Activated CD8-positive, alpha-beta T cell treated with anti-CD3 and anti-CD28 coated beads for 36 hours (primary cell): ENCODE measurements at regions not wholly inside any gene's neighbourhood (a gene's known extent, or its start where the extent isn't known, plus 50 kb on each side); places are given as distances from the start of the nearest gene placed in this dataset.

ENCODE experiments used
- ATAC-seq: fragments of 200-7000 bp; cut with Tn5 transposase; one replicate; pipeline ENCODE4 v1.10.0; 2021; ENCODE audit warnings: mild to moderate bottlenecking, moderate library complexity
- CTCF ChIA-PET: fragments of 350-600 bp; sonication (Branson Sonifier 250); formaldehyde crosslinking; loops from one replicate; lab custom pipeline; 2021; ENCODE audit warnings: antibody characterized with exemption; lab: Charles Lee
- POLR2A ChIA-PET: fragments of 350-600 bp; sonication (Branson Sonifier 250); formaldehyde crosslinking; loops from one replicate; lab custom pipeline; 2021; ENCODE audit warnings: antibody characterized with exemption; lab: Charles Lee
- DNase-seq: peaks from one replicate; pipeline ENCODE4 v3.0.0-alpha.2; 2020
- H3K27ac Mint-ChIP-seq: one replicate; pipeline ENCODE4 v1.8.0; 2021; ENCODE audit warnings: mild to moderate bottlenecking, mixed read lengths
- H3K27me3 Mint-ChIP-seq: one replicate; pipeline ENCODE4 v1.8.0; 2021; ENCODE audit warnings: mixed read lengths
- H3K36me3 Mint-ChIP-seq: one replicate; pipeline ENCODE4 v1.8.0; 2021; ENCODE audit warnings: low read depth, mixed read lengths
- H3K4me1 Mint-ChIP-seq: one replicate; pipeline ENCODE4 v1.8.0; 2021; ENCODE audit warnings: low read depth, mixed read lengths
- H3K4me3 Mint-ChIP-seq: one replicate; pipeline ENCODE4 v1.8.0; 2021; ENCODE audit warnings: mild to moderate bottlenecking, moderate library complexity, mixed read lengths
- H3K9me3 Mint-ChIP-seq: one replicate; pipeline ENCODE4 v1.8.0; 2021; ENCODE audit warnings: mixed read lengths
- CTCF ChIP-seq: fragments of 200-600 bp; IDR thresholded peaks from one replicate; pipeline ENCODE4 v1.8.0; 2022; ENCODE audit warnings: antibody characterized with exemption, mild to moderate bottlenecking
- intact Hi-C: fragments of 100-400 bp; cut with micrococcal nuclease; formaldehyde crosslinking; loops from one replicate; pipeline ENCODE4 v1.10.0; 2022

- ChIA-PET POLR2A (no interaction called here), CTCF (no interaction called here)
- Mint-ChIP-seq H3K36me3 (no peaks in the 10 kb centered on the region), H3K4me1 (no peaks in the 10 kb centered on the region), H3K27me3 (no peaks in the 10 kb centered on the region), H3K4me3 (no peak overlapping the region), H3K27ac (no peak overlapping the region), H3K9me3 (peaks cover 8% of the 10 kb centered on the region)
- no peak for ATAC-seq
- TF ChIP-seq CTCF = no peak
- intact Hi-C loops = no loop called here
- no peak for DNase-seq
Observed at GRCh38 chr12:33794954-33795353, 227.3 kb upstream of the ALG10 start.

- H3K9me3 Mint-ChIP-seq = peaks cover 10% of the 10 kb centered on the region
- H3K4me3 Mint-ChIP-seq = no peak overlapping the region
- H3K4me1 Mint-ChIP-seq = no peaks in the 10 kb centered on the region
- ChIA-PET CTCF (no interaction called here), POLR2A (no interaction called here)
- no peak for TF ChIP-seq CTCF
- intact Hi-C loops = no loop called here
- no peaks in the 10 kb centered on the region for H3K36me3 Mint-ChIP-seq
- no peak for ATAC-seq
- no peak for DNase-seq
- no peaks in the 10 kb centered on the region for H3K27me3 Mint-ChIP-seq
- H3K27ac Mint-ChIP-seq = no peak overlapping the region
Observed at GRCh38 chr12:33795536-33795935, 226.8 kb upstream of the ALG10 start.

GRCh38 chr12:33813536-33813935 lies 208.8 kb upstream of the ALG10 start:
- intact Hi-C loops = no loop called here
- ATAC-seq = no peak
- no peaks in the 10 kb centered on the region for H3K36me3 Mint-ChIP-seq
- POLR2A ChIA-PET = no interaction called here
- DNase-seq = no peak
- H3K4me3 Mint-ChIP-seq = no peak overlapping the region
- peaks cover 5% of the 10 kb centered on the region for H3K9me3 Mint-ChIP-seq
- no peak for TF ChIP-seq CTCF
- H3K4me1 Mint-ChIP-seq = no peaks in the 10 kb centered on the region
- H3K27me3 Mint-ChIP-seq = no peaks in the 10 kb centered on the region
- CTCF ChIA-PET = no interaction called here
- H3K27ac Mint-ChIP-seq = no peak overlapping the region

- Mint-ChIP-seq H3K27ac (no peak overlapping the region), H3K4me1 (no peaks in the 10 kb centered on the region), H3K27me3 (no peaks in the 10 kb centered on the region), H3K36me3 (no peaks in the 10 kb centered on the region), H3K9me3 (peaks cover 13% of the 10 kb centered on the region), H3K4me3 (no peak overlapping the region)
- ChIA-PET CTCF (no interaction called here), POLR2A (no interaction called here)
- intact Hi-C loops = no loop called here
- DNase-seq = no peak
- TF ChIP-seq CTCF = no peak
- no peak for ATAC-seq
Observed at GRCh38 chr12:33817713-33818112, 204.6 kb upstream of the ALG10 start.

- ChIA-PET POLR2A (no interaction called here), CTCF (no interaction called here)
- Mint-ChIP-seq H3K4me3 (no peak overlapping the region), H3K27me3 (no peaks in the 10 kb centered on the region), H3K4me1 (no peaks in the 10 kb centered on the region), H3K36me3 (no peaks in the 10 kb centered on the region), H3K27ac (no peak overlapping the region), H3K9me3 (peaks cover 14% of the 10 kb centered on the region)
- DNase-seq (no peak), ATAC-seq (no peak)
- no peak for TF ChIP-seq CTCF
- intact Hi-C loops = no loop called here
Observed at GRCh38 chr12:33818313-33818712, 204.0 kb upstream of the ALG10 start.
